ENCODE measurements at regions not wholly inside any gene's neighbourhood (a gene's known extent, or its start where the extent isn't known, plus 50 kb on each side); places are given as distances from the start of the nearest gene placed in this dataset.
"Not testable (repeated sequence)": the region's sequence is repeated elsewhere in the genome, so short reads cannot be mapped to it uniquely, and the experiment has no call there.

DNA sequence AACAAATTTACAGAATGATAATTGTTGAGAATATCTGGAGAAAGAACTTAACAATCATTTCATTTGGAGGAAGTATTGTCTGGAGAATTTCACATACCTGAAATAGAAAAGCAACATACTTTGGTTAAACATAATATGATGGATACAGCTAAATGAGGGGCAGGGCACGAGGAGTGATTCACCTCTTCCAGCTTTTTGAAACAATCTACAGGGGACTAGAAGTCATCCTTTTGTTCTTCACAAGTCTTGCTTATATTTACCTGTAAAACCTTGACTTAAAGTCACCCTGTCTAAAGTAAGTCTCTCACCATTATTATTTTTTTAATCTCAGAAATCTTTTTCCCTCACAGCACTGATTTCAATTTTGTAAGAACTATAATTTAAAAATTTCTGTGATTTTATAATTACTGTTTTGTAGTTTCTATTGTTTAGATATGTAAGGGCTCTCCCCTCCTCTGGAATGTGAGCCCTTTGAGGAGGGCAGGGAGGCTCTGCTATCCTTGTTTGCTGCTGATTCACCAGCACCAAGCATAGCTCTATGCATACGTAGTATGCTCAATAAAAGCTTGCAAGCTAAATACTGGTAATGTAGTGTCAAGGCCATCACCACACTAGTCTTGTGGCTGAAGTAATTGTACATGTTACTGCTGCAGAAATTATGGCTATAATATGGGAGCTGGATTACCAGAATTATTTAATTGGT is 193.9 kb upstream of the THRB start:
- DNase-seq: no peak

DNA sequence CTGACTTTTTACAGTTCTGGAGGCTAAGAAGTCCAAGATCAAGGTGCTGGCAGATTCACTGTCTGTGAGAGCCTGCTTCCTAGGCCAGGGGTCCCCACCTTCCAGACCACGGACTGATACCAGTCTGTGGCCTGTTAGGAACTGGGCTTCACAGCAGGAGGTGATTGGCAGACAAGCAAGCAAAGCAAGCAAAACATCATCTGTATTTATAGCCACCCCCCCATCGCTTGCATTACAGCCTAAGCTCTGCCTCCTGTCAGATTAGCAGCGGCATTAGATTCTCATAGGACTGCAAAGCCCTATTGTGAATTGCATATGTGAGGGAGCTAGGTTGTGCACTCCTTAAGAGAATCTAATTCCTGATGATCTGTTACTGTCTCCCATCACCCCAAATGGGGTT is 194.7 kb upstream of the THRB start:
- DNase-seq: no peak

GRCh38 chr3:24690777-24691176 is 196.1 kb upstream of the THRB start:
- no peak for DNase-seq

GRCh38 chr3:24699078-24699477 is 204.4 kb upstream of the THRB start:
- not testable (repeated sequence) for DNase-seq

- DNase-seq: no peak
Measured at GRCh38 chr3:24704496-24704895, 209.8 kb upstream of the THRB start.

DNA sequence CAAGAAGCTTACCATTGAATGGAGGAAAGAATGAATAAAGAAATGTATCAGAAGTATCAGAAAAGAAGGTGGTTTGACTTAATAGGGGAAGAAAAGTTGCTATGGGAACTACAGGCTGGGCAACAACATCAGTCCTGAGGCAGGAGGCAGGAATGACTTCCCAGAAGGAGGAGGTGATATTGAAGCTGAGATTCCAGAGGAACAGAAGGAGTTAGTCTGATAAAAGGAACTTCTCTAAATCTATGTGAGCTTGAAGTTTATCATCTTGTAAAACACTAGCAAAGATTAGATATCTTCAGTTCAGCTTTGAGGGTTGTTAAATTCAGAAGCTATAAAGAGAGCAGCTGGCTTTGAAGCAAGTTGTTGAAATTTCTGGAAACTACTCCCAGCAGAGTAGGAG is 213.3 kb upstream of the THRB start:
- no peak for DNase-seq

DNA sequence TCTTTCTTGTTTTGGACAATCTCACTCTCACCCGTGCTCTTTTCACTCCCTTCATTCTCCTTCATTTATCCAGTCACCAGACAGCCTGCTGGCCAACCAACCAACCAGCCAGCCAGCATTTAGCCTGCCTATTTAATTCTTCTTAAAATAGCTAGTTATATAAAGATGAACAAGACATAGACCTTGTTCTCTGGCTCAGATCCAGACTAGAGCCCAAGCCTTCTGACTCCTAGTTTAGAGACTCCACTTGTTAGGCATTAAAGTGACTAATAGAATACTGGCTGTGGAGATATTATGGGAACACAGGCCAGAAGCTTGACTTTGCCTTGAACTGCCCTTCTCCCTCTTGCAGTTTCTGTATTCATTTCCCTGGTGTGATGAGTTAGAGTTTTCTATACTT is 215.3 kb upstream of the THRB start:
- DNase-seq: no peak

DNA sequence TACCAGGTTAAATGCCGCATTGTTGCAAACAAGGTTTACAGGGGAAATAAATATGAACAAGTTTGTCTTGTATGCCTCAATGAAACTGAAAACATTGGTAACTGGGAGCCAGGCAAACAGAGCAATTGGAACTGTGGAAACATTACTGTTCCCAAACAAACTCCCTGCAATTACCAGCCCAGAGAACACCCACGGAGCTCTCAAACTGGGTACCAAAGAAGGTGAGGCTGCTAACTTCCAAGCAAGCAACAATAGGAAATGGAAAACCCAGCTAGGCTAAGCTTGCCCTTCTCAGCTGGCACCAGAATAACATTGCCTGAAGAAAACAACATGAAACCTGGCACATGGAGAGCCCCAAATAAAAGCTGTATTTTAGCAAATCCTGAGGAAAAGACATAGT is 218.9 kb upstream of the THRB start:
- no peak for DNase-seq

GRCh38 chr3:24714436-24714835 is 219.8 kb upstream of the THRB start:
- no peak for DNase-seq

DNA sequence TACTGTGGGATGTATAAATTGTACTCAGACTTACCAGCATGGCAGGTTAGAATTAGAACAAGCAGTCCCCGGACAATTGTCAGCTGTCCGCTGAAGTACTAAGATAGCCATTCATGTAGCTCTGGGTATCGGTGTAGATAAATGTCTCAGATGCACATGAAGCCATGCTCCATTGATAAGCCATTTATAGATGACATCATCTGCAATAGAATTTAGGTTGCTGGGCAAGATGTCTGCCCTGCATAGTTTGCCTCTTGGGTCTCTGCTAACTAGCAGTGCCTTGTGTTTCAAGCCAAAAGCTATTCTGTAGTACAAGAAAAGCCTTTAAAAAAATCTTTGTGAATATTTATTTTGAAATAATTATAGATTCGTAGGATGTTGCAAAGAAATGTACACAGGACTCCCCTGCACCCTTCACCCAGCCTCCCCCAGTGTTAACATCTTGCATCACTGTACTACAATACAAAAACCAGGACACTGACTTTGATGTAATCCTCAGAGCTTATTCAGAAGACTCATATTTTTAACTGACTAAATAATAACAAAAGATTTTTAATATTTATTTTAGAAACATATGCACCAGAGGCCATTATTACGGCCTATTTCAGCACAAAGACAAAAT is 220.6 kb upstream of the THRB start:
- DNase-seq: no peak

- DNase-seq: no peak
Measured at GRCh38 chr3:24722087-24722486, 227.4 kb upstream of the THRB start.

GRCh38 chr3:24725514-24726255 is 231.0 kb upstream of the THRB start:
- no peak for DNase-seq

DNA sequence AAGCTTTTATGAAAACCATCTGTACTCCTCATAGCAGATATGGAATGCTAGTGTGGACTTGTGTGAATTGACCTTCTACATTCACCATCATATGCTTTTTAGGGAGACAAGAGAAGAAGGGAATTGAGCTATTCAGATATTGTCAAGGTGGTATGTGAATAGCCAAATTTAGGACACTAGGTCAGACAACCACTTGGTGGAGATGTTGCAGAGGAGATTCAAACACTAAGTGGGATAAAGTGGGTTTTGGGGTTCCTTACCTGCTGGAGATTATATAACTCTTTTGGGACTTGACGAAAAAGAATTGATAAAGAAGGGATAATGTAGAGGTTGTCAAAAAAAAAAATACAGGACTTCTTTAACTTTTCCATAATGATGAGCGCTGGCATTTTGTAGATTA is 231.8 kb upstream of the THRB start:
- no peak for DNase-seq

GRCh38 chr3:24730173-24730572 is 235.5 kb upstream of the THRB start:
- DNase-seq: no peak

GRCh38 chr3:24734019-24734418 is 239.4 kb upstream of the THRB start:
- no peak for DNase-seq

GRCh38 chr3:24736701-24737100 is 242.1 kb upstream of the THRB start:
- DNase-seq: no peak

- DNase-seq: no peak
Measured at GRCh38 chr3:24740326-24740725, 245.7 kb upstream of the THRB start.

DNA sequence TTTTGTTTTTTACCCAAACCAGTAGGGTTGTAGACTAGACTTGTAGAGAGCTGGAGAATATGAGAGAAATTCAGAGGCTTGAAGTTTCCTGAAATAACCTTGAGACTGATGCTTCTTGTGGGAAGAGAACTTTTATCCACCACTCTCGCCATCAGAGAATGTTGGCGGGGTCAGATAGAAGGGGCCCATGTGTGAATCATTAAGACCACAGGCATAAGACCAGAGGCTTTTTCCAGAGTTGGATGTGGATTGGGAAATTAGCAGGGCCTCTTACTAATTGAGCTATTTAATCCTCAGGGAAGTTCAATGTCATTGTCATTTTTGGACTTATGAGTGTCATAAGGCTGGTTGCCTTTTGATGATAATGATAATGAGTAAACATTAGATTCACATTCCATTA is 246.9 kb upstream of the THRB start:
- DNase-seq: no peak

- DNase-seq: no peak
Measured at GRCh38 chr3:24748520-24748919, 253.9 kb upstream of the THRB start.

DNA sequence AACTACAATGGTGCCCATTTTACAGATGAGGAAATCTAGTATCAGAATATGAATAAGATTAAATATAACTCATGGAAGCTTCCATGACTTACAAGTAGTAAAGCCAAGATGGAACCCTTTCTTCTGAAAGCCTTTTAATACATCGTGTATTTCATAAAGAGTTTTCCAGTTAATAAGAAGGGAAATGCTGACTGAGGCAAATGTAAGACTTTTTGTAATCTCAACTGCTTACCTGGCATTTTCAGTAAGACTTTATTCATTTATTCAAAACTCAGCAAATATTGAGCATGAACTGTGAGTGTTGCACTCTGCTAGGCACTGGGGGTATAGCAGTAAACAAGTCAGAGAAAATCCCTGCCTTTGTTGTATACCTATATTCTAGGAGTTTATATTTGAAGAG is 256.4 kb upstream of the THRB start:
- no peak for DNase-seq

- DNase-seq: no peak
Measured at GRCh38 chr3:24756101-24756888, 261.6 kb upstream of the THRB start.

DNA sequence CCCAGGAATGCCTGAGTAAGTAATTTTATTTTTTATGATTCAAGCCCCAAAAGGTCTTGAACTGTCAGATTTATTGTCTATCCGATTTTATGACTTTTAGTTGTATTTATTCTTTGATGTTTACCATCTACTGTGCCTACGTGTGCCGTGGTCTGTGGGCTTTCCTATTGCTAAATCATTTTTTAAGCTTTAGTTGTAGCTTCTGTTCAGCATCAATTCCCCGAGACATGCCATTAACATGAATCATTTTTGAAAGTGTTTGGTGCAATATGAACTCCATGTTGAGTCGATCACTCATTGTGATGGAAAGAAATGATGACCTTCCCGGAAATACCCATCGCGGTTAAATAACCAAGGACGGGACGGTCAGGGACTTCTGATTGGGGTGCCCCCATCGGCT is 268.7 kb upstream of the THRB start:
- no peak for DNase-seq

- no peak for DNase-seq
Measured at GRCh38 chr3:24764236-24764915, 269.7 kb upstream of the THRB start.
